HG03460 (cell line): ENCODE measurements at regions not wholly inside any gene's neighbourhood (a gene's known extent, or its start where the extent isn't known, plus 50 kb on each side); places are given as distances from the start of the nearest gene placed in this dataset.

Experiments used
- ATAC-seq: cut with Tn5 transposase; IDR thresholded peaks from one replicate; pipeline ENCODE4 v1.9.1; 2021; ENCODE audit not compliant: unreplicated experiment

DNA sequence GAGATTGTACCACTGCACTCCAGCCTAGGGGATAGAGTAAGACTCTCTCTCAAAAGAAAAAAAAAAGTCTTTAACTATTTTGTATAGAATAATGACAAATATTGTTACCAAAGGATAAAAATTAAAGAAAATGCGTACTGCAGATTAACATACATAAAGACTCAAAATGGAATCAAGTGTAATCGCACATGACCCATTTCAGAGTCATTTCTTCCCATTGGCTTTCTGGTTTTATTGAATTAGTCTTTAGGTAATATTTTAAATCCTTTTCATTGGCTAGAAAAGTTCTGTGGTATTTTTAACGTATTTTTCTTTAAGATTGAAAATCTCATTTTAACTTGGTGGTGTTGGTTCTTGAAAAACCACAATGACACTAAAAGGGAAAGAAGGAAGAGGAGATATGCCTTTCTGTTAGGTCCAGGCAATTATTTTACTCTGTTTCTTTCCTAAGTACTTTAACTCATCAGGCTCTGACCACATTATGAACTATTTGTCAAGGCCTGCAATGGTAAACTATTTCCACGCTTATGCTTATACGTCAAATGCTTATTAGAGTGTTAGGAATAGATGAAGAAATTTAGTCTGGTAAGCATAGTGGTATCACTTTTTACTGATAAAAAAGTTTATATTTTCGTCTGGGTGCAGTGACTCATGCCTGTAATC lies 52.3 kb downstream of the PLEKHG1 start:
- no peak for ATAC-seq

DNA sequence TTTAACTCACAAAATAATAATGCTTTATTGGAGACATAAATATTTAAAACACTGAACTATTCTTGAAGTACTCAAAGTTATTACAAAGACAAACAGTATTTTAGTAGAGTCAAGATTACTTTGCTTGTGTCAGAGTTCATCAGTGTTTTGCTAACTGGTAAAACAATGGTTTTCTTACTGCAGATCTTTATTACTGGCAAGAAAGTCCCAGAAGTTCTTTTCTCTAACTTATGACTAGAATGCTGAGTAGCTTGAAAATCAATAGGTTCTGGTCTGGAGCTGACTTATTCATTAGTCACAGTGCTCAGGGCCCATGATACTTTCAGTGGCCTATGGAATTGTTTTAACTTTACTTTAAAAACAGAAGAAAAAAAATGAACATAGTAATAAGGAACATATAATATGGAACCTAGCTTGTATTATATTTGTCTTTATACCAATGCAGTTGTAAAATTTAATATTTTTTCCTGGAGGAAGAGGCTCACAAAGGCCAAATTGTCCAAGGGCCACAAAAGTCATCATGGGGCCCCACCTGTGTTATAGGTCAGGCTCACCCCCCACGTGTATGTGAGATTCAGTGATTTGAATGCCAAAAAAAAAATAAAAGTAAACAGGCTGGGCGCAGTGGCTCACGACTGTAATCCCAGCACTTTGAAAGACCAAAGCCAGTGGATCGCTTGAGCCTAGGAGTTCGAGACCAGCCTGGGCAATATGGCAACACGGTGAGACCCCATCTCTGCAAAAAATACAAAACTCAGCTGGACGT lies 53.3 kb downstream of the PLEKHG1 start:
- ATAC-seq = no peak

DNA sequence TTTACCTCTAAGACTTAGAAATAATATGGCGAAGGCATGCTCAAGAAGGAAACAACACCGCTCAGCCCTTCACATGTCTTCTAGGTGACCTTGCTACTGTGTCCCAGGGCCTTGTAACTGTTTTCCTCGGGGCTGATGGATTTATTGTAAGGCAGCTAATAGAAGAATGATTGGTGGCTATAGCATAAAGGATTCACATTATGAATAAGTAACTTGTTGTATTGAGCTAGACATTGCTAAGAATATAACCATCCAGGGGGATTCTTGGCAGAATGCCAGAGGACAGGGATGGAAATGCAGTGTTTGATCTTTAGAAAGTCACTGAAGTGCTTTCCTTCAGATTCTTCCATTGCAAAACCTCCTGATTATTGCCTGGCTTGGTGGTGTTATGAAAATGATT lies 54.9 kb downstream of the PLEKHG1 start:
- ATAC-seq = no peak

DNA sequence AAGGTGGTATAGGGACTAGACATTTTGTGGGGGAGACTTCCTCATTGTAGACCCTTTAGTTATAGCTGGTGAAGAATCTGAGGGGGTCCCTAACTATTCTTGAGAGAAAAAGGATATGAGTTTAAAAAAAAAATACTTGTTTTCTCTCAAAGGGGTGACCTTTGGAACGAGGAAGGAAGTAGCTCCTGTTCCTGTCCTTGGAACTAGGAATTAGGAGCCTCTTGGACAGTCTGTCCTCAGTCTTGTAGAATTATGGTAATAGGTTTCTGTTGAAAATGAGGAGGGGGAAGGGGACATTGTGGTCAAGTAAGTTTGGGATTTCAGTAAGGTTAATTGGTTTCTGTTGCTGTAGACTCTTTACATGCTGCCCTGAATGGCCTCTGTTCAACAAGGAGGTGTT lies 56.5 kb downstream of the PLEKHG1 start:
- no peak for ATAC-seq

DNA sequence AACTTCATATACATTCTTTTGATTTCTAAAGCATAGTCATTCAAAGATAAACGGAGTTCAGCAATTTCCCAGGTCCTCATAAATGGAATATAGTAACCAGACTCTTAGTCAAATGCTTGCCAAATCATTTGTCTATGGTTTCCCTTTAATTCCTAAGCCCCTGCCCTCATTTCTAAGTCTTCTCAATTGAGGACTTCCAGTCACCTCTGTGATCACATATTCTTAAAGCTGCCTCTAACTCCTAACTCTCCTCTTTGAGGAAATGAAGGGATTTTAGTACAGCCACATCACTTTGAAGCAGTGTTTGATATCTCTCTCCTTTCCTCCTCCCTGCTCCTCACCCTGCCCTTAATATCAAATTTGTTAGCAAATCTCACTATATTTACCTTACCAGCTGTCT lies 58.7 kb downstream of the PLEKHG1 start:
- no peak for ATAC-seq

DNA sequence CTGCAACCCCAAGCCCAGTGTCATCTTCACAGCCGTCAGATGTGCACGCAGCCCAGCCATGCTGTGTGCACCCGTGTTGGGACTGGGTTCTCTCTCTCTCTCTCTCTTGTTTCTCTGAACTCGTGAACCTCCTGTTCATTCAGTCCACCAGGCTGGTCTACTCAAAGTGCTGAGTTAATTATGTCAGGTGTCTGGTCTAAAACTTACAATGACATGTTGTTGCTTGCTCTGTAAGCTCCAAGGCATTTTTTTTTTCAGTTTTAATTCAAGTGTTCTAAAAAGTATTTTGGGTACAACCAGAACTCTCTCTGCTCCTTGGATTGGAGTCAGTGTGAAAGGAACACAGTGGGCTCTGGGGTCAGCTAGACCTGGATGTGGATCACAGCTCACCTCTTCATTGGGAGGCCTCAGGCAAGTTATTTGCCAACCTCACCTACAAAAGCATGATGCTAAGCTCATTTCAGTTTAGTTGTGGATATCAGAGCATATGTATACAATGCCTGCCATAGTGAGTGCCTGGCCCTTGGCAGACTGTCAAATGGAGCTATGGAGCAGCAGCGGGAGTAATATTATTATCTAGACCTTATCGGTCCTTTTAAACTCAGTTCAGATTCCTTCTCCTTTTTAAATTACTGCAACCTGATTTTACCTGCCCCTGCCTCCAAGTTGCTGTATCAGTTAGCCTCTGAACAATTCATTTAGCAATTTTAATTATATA lies 59.5 kb downstream of the PLEKHG1 start:
- ATAC-seq = no peak

DNA sequence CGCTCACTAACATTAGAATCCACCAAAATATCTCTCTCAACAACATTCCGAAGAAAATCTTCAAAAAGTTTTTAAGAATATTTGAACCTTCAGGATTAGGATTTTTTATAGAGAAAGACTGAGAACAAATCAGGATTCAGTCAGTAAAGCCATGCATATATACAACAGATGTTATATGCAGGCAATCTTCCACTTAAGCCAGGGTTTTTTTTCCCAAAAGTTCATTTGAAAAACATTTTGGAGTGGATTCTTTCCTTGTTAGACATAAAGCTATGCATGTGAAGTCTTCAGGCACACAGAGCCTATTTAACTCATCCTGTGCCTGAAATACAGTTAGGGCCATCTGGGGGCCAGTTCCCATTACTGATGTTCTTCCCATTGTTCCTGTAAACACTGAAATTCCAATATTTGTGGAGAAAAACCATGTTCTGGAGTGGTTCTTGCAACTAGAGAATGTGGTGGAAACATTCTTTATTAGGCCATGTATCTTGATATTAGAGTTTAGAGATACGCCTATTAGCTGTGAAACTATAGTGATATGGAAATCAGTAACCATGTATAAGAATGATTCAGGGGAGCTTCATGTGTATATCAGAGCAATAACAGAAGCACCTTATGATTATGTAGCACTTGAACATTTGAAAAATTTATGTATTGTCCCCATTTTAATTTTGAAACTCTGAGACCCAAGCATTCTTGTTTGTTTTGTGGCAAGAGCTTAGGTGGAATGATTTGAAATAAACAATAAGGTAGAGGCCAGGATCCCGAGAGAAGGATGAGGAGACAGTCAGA lies 61.7 kb downstream of the PLEKHG1 start:
- no peak for ATAC-seq

DNA sequence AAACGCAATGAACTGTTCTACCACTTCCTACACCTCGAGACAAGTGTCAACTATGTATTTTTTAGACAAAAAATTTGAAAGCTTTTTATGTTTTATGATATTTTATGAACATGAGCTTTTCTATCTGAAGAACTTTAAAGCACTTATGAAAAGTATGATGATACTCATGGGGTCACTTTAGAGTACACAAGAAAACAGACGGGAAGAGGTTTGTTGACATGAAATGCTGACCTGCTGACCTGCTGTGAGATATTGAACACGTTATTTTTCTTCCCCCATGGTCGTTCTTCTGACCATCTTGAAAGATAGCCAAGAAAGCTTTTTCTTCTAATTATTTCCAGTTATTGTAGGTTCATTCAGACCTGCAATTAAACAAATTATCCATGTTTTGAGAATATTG lies 63.1 kb downstream of the PLEKHG1 start:
- no peak for ATAC-seq

DNA sequence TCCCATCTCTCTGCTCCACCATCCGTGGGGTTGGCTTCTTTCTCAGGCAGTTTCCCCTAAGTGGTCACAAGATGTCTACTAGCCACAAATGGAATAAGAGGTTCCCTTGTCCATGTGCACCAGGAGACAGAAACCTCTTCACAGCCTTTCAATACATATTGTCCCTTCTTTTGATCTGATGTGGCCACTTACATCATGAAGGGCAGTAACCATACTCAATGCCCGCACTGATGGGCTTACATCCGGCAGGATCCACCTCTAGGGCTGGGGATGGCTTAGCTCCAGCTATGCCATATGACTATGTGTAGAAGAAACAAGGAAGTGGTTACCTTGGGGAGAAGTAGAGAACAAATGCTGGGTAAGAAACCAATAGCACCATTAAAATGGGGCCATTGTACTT lies 64.4 kb downstream of the PLEKHG1 start:
- ATAC-seq = no peak

DNA sequence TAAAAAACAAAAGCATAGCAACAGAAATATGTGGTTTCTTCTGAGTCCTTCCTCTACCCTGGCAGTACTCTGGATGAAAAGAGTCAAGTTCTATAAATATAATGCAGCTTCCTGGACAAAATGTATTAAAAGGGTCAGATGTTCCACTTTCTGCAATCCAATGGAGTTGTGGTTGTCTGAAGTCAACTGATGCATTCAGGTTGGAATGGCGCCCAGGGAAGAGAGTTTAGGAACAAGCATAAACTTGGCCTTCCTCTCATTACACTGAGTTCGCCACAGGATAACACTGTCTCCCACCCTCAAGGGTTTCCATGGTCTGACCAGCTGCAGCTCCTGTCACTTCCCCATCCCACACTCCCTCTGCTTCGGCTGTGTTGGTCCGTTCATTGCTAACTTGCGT lies 66.4 kb downstream of the PLEKHG1 start:
- ATAC-seq = no peak

DNA sequence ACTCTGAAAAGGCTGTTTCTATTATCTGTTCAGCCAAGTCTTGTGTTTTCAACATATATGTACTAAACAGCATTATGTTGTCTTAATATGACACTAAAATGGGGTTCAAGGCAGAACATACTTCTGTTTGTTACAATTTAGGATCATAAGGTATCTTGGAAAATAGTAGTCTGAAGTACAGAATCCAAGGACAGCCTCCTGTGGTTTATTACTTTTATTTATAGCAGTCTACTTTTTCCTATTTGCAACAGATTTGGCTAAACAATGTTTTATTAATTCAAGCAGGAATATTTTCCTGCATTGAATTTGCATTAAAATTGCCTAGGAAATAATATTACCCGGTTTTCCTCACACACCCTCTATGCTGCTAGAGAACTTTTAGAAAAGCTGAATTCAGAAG lies 67.7 kb downstream of the PLEKHG1 start:
- no peak for ATAC-seq

DNA sequence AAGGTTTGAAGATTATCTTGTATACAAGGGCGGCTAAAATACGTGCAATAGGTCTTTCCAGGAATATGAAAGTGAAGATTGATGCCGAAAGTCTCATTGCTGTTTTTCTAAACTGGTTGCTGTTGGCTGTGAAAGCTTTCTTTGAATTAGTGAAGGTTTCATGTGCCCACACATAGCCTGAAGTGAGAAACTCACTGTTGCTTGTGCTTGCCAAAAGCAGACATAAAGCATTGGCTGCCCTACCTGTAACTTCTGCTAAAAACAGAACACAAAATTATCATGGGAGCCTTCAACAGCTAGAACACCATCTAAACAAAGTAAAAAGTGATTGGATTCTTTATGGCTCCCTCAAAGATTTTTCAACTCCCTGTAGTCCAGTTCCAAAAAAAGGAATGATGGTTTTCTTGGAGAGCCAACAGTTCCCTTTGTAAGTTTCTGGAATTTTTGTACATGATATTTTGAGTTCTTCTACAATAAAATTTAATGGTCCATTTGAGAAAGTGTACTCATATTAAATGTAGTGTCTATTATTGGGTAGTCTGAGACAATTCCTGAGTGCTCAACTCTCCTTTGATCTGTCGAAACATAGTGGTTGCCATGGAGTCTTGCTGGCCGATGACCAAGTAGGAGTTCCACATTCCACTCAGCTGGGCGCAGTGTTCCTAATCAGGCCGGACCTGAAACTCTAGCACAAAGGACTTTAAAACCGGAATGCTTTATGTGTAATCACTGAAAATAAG lies 68.5 kb downstream of the PLEKHG1 start:
- ATAC-seq = no peak

DNA sequence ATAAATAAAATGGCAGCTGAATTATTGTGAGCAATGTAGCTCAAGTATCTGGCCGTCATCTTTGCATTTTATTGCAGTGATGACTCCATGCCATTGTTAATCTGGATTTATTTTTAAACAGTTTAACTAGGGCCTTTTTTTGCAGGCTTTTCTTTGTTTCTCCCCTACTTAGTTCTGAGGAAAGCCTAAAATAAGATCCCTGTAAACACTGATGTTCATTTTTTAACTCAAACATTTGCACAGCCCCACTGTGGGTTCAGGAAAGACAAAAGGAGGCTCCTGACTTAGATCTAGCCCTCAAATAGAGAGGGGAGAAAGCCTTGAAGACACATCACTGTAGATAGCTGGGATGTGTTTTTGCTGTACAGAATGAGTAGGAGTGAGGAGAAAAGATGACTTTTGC lies 69.2 kb downstream of the PLEKHG1 start:
- ATAC-seq = no peak

DNA sequence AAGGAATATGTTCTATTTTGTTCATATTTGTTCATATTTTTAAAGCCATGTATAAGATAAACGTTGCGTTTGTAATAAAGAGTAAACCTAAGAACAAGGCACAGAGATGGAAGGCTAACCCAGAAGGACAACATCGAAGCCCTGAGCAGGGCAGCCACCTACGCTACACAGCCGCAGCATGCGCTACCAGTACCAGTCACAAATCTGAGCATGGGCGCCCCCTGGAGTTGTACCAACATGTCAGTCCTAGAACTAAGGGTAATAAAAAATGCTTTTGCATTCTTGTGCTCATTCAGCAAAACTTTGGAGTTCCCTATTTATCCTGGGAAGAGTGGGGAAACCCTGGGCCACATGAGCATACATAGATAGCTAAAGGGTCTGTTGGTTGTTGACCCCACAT lies 70.6 kb downstream of the PLEKHG1 start:
- ATAC-seq = no peak

DNA sequence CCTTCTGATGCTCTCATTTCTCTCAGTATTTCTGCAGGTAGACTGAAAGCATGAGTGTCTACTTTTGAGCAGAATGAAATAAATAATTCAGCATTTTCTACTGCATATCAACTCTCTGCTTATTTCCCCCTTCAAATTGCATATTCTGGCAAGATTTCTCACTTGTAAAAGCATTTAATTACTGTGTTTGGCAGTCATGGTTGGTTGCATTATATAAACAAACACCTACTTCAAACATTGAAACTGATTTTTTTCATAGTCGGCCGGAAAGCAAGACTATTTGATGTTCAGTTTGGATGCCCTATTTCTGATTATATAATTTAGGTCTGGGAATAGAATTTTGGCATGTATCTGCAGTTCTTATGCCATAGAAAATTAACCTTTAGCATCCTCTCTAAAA lies 73.1 kb downstream of the PLEKHG1 start:
- ATAC-seq = no peak

DNA sequence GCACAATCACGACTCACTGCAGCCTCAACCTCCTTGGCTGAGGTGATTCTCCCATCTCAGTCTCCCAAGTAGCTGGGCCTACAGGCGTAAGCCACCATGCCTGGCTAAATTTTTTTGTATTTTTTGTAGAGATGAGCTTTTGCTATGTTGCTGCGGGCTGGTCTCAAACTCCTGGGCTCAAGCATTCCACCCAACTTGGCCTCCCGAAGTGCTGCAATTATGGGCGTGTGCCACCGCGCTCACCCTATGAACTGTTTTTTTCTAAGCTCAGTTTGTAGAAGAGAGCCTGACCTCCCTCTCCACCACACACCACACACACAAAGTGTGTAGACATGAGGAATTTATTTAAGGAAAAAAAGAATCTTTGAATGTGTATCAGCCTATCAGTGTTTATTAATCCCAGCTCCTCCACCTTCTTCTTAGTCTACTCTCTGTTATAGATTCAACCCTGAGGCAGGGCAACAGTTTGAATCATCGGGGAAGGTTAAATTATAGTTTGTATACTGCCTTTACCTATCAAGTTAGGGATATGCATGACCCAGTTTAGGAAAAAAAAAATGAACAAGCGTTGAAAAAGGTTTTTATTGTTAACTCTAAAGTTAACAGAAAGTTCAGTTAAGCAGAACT lies 74.1 kb downstream of the PLEKHG1 start:
- ATAC-seq = no peak

DNA sequence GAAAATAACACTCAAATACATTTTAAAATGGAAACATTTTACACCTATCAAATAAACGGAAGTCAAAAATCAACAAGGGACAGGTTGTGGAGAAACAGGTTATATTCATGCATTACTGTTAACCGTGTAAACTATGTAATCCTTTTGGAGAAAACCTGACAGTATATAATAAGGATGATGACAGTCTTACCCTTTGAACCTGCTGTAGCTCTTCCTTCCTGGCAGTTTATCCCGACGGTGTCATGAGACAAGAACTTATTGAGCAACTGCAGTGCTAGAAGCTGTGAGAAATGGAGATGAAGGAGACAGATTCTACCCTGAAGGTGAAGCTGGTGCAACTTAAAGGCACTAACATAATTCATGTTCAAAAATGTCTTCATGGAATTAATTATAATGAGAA lies 76.7 kb downstream of the PLEKHG1 start:
- ATAC-seq = no peak

DNA sequence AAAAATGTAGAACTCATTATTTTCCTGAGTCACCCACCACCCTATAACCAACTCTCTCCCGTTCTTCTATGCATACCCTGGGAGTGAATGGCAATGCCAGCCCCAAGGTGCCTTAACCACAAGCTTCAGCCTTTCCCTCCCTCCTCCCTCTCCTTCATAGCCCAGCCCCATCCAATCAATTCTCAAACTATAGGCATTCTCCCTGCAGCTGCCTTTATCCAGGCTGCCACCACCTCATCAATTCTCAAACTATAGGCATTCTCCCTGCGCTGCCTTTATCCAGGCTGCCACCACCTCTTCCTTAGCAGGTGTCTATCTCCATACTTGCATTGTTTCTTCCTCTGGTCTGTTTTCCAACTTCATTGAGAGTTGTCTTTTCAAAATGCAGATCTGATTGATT lies 77.1 kb downstream of the PLEKHG1 start:
- ATAC-seq = no peak

DNA sequence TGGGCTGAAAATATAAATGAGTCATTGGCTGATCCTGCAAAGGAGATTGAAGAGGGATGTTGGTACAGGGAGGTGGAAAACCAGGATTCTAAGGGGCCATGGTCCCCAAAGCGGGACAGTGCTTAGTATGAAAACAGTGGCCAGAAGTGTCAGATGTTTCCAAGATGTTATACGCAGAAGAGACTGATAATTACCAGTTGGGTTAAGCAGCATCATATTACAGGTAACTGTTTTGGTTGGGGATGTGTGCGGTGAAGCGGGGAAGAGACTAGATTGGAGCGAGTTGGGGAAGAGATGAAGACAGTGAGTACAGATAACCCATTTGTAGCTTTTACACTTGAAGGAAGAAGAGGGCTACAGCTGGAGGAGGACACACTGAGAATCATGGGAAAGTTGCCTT lies 80.8 kb downstream of the PLEKHG1 start:
- no peak for ATAC-seq
